ENCODE measurements at regions not wholly inside any gene's neighbourhood (a gene's known extent, or its start where the extent isn't known, plus 50 kb on each side); places are given as distances from the start of the nearest gene placed in this dataset.

GRCh38 chr2:57510704-57511103 lies 535.9 kb upstream of the VRK2 start:
- Histone ChIP-seq H3K27ac (no peak overlapping the region), H3K36me3 (no peaks in the 10 kb centered on the region), H3K4me3 (no peak overlapping the region), H3K27me3 (no peaks in the 10 kb centered on the region), H3K4me1 (no peaks in the 10 kb centered on the region), H3K9me3 (no peaks in the 10 kb centered on the region)
- 49 to 66% methylated on average over 4 of the region's 4 CpGs for WGBS, 2 donors
- DNase-seq, result no peak
- TF ChIP-seq EP300 (IDR thresholded peaks at IDR 0.05) (no peak), POLR2AphosphoS5 (IDR thresholded peaks at IDR 0.05) (no peak), CTCF (IDR thresholded peaks at IDR 0.05) (no peak), POLR2A (IDR thresholded peaks at IDR 0.05) (no peak)
- intact Hi-C loops (cut with DNase I), result no loop called here

- peaks cover 0 to 2% (median 0%) of the 10 kb centered on the region in 4 donors for H3K9me3 ChIP-seq
- H3K4me3 ChIP-seq, result no peak overlapping the region
- H3K4me1 ChIP-seq, result no peaks in the 10 kb centered on the region
- no peaks in the 10 kb centered on the region for H3K36me3 ChIP-seq
- no peak for TF ChIP-seq POLR2A (IDR thresholded peaks at IDR 0.05)
- TF ChIP-seq EP300 (IDR thresholded peaks at IDR 0.05), result no peak
- DNase-seq, result no peak
- H3K27ac ChIP-seq, result no peak overlapping the region
- intact Hi-C loops (cut with DNase I), result loop anchor here (5.0 kb wide), 1 partner anchor 1333 kb away; the partner anchor contains the start of gene CCDC85A
- H3K27me3 ChIP-seq, result no peaks in the 10 kb centered on the region
- 30 to 63% methylated on average over 3 of the region's 3 CpGs for WGBS, 2 donors
Measured at GRCh38 chr2:57515366-57515765, 531.2 kb upstream of the VRK2 start.

GRCh38 chr2:57516698-57517340 lies 529.8 kb upstream of the VRK2 start:
- Histone ChIP-seq H3K27ac (no peak overlapping the region), H3K4me1 (no peaks in the 10 kb centered on the region), H3K4me3 (no peak overlapping the region), H3K27me3 (no peaks in the 10 kb centered on the region), H3K9me3 (peaks cover 0 to 2% (median 0%) of the 10 kb centered on the region in 4 donors), H3K36me3 (no peaks in the 10 kb centered on the region)
- TF ChIP-seq POLR2AphosphoS5 (IDR thresholded peaks at IDR 0.05) (no peak), CTCF (IDR thresholded peaks at IDR 0.05) (peak in 3 of 4 experiments; percentile 33 to 50 (median 37))
- 12 to 24% methylated on average over 7 of the region's 7 CpGs for WGBS, 2 donors
- intact Hi-C loops (cut with DNase I), result loop anchor here (5.0 kb wide), 1 partner anchor 1335 kb away; the partner anchor contains the start of gene CCDC85A
- no peak for DNase-seq

- H3K9me3 ChIP-seq, result peaks cover 0 to 2% (median under 1%) of the 10 kb centered on the region in 4 donors
- DNase-seq, result no peak
- WGBS, 2 donors, result 71 to 78% methylated on average over 1 of the region's 1 CpG
- TF ChIP-seq EP300 (IDR thresholded peaks at IDR 0.05) (no peak), CTCF (IDR thresholded peaks at IDR 0.05) (no peak), POLR2A (IDR thresholded peaks at IDR 0.05) (no peak), POLR2AphosphoS5 (IDR thresholded peaks at IDR 0.05) (no peak)
- H3K4me1 ChIP-seq, result no peaks in the 10 kb centered on the region
- no peaks in the 10 kb centered on the region for H3K27me3 ChIP-seq
- intact Hi-C loops (cut with DNase I), result no loop called here
- no peak overlapping the region for H3K27ac ChIP-seq
- no peaks in the 10 kb centered on the region for H3K36me3 ChIP-seq
- no peak overlapping the region for H3K4me3 ChIP-seq
Measured at GRCh38 chr2:57523304-57523703, 523.3 kb upstream of the VRK2 start.

GRCh38 chr2:57527685-57528084 lies 518.9 kb upstream of the VRK2 start:
- intact Hi-C loops (cut with DNase I), result no loop called here
- WGBS, 2 donors, result 90 to 95% methylated on average over 1 of the region's 1 CpG
- Histone ChIP-seq H3K4me1 (no peaks in the 10 kb centered on the region), H3K4me3 (no peak overlapping the region), H3K27ac (no peak overlapping the region), H3K27me3 (no peaks in the 10 kb centered on the region), H3K9me3 (peaks cover 0 to 2% (median under 1%) of the 10 kb centered on the region in 4 donors), H3K36me3 (no peaks in the 10 kb centered on the region)
- DNase-seq, result no peak
- TF ChIP-seq POLR2A (IDR thresholded peaks at IDR 0.05) (no peak), CTCF (IDR thresholded peaks at IDR 0.05) (no peak), POLR2AphosphoS5 (IDR thresholded peaks at IDR 0.05) (no peak), EP300 (IDR thresholded peaks at IDR 0.05) (no peak)
